Cardiac muscle cell (in vitro differentiated cells and primary cell): ENCODE measurements at regions not wholly inside any gene's neighbourhood (a gene's known extent, or its start where the extent isn't known, plus 50 kb on each side); places are given as distances from the start of the nearest gene placed in this dataset.

Source experiments
- DNase-seq, 2 donors: peaks; one replicate each; pipeline versions ENCODE4 v3.0.0 to v3.0.0-alpha.2; 2010 to 2017; ENCODE audit warnings: low read depth in 1 of 2, low spot score in 1 of 2
- H3K27ac ChIP-seq: fragments of 200-600 bp; sonication (generic); 2 replicates; pipeline ENCODE4 v1.5.1; 2016
- H3K27me3 ChIP-seq: fragments of 200-600 bp; sonication (generic); 2 replicates; pipeline ENCODE4 v1.6.0; 2016; ENCODE audit warnings: control low read depth
- H3K36me3 ChIP-seq: fragments of 200-600 bp; sonication (generic); 2 replicates; pipeline ENCODE4 v1.5.1; 2016; ENCODE audit warnings: control low read depth
- H3K4me1 ChIP-seq: fragments of 200-600 bp; sonication (generic); 2 replicates; pipeline ENCODE4 v1.8.1; 2017; ENCODE audit warnings: low read depth, mild to moderate bottlenecking, mixed run types
- H3K4me3 ChIP-seq: fragments of 200-600 bp; sonication (generic); 2 replicates; pipeline ENCODE4 v1.5.1; 2016; ENCODE audit warnings: mild to moderate bottlenecking
- H3K9me3 ChIP-seq: fragments of 200-600 bp; sonication (generic); 2 replicates; pipeline ENCODE4 v1.5.1; 2017; ENCODE audit warnings: low read depth, mild to moderate bottlenecking, control low read depth
- CTCF ChIP-seq: IDR thresholded peaks from 2 replicates; pipeline ENCODE4 v1.5.1; 2012; ENCODE audit warnings: low read depth, mild to moderate bottlenecking, low read length

- H3K4me1 ChIP-seq = no peaks in the 10 kb centered on the region
- no peak for DNase-seq
- no peaks in the 10 kb centered on the region for H3K9me3 ChIP-seq
- no peak for TF ChIP-seq CTCF
- no peak overlapping the region for H3K4me3 ChIP-seq
- no peaks in the 10 kb centered on the region for H3K36me3 ChIP-seq
- H3K27ac ChIP-seq = no peak overlapping the region
- H3K27me3 ChIP-seq = no peaks in the 10 kb centered on the region
Observed at GRCh38 chr5:136466041-136466415, 100.7 kb upstream of the TRPC7 start.

- DNase-seq = no peak
- no peaks in the 10 kb centered on the region for H3K9me3 ChIP-seq
- no peaks in the 10 kb centered on the region for H3K4me1 ChIP-seq
- H3K27ac ChIP-seq = no peak overlapping the region
- TF ChIP-seq CTCF = no peak
- no peaks in the 10 kb centered on the region for H3K36me3 ChIP-seq
- no peak overlapping the region for H3K4me3 ChIP-seq
- no peaks in the 10 kb centered on the region for H3K27me3 ChIP-seq
Observed at GRCh38 chr5:136458481-136458880, 93.1 kb upstream of the TRPC7 start.

DNA sequence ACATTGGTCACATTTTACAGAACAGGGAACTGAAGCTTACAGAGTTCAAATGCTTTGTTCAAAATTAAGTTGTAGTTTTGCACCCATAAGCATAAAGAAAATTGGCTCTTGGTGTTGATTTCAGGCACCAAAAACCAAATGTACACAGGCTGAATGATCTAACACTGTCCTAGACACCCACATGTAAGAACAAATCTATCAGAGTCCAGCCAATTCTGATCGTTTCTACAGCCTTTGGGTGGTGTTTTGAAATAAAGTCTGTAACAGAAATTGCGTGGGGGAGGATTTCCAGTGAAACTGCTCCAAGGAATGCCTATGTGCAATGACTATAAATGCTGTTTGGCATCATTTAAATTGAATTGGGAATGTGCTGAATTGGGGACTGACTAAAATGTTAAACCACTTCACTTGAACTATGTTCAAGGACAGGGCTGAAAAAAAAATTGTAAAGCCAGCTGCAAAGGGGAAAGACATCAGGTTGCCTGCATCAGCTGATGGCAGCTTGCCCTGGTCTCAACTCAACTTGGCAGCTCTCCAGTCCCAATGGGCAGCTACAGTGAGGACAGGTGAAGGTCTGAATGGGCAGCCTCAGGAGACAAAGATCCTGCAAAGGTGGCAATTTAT lies 92.2 kb upstream of the TRPC7 start:
- H3K36me3 ChIP-seq = no peaks in the 10 kb centered on the region
- peak in 1 of 2 donors; percentile 13 for DNase-seq
- no peaks in the 10 kb centered on the region for H3K4me1 ChIP-seq
- H3K9me3 ChIP-seq = no peaks in the 10 kb centered on the region
- no peaks in the 10 kb centered on the region for H3K27me3 ChIP-seq
- TF ChIP-seq CTCF = no peak
- H3K27ac ChIP-seq = no peak overlapping the region
- no peak overlapping the region for H3K4me3 ChIP-seq

- Histone ChIP-seq H3K27ac (no peak overlapping the region), H3K4me1 (no peaks in the 10 kb centered on the region), H3K9me3 (no peaks in the 10 kb centered on the region), H3K27me3 (no peaks in the 10 kb centered on the region), H3K36me3 (no peaks in the 10 kb centered on the region), H3K4me3 (no peak overlapping the region)
- no peak for DNase-seq
- TF ChIP-seq CTCF = no peak
Observed at GRCh38 chr5:136455409-136455808, 90.1 kb upstream of the TRPC7 start.

DNA sequence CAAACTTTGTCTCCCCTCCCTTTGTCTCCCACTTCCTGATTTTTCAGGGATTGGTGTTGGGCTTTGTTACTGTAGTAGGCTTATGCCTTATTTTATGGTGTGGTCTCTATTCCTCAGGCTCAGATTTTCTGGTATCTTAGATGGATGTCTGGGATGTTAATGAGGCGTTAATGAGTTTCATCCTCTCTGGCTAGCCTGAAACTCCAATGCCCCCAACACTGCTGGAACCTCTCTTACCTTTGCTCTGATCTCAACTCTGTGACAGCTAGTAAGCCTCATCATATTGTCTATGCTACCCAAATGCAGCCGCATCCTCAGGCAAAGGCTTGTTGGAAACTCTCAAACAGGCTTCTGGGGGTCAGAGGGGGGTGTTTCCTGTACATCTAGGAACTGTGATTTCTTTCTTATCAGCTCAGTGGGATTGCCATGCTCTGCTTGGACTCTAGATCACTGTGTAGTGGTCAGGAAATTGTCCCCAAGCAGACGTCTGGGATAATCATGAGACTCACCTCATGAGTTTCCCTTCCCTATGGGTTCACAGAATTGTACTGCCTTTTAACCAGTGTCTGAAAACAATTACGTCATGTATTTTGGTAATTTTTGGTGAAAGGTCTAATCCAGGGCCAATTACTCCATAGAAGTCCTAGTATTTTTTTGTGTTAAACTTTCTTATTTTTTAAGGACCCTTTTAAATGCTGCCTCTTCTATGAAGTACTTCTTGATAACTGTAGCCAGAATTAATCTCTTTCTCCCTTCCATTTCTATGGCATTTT lies 88.8 kb upstream of the TRPC7 start:
- no peak for TF ChIP-seq CTCF
- DNase-seq = no peak
- no peaks in the 10 kb centered on the region for H3K9me3 ChIP-seq
- no peaks in the 10 kb centered on the region for H3K36me3 ChIP-seq
- H3K27ac ChIP-seq = no peak overlapping the region
- H3K27me3 ChIP-seq = no peaks in the 10 kb centered on the region
- H3K4me1 ChIP-seq = no peaks in the 10 kb centered on the region
- no peak overlapping the region for H3K4me3 ChIP-seq
